ENCODE measurements at regions not wholly inside any gene's neighbourhood (a gene's known extent, or its start where the extent isn't known, plus 50 kb on each side); places are given as distances from the start of the nearest gene placed in this dataset.

GRCh38 chrX:107396235-107396634, 53.2 kb upstream of the FRMPD3 start:
- Histone ChIP-seq H3K4me3 (ENCODE audit: low read length) (no peak overlapping the region), H3K27ac (ENCODE audit: low read length) (no peak overlapping the region), H2AFZ (ENCODE audit: low read length) (no peak overlapping the region), H3F3A (ENCODE audit: low read length, unreplicated experiment) (no peaks in the 10 kb centered on the region), H3K9me2 (replicated peaks; ENCODE audit: low read length) (no peaks in the 10 kb centered on the region), H3K27me3 (ENCODE audit: low read length) (no peaks in the 10 kb centered on the region), H3K9me3 (ENCODE audit: low read length) (no peaks in the 10 kb centered on the region), H3K9ac (ENCODE audit: low read length) (no peak overlapping the region), H3K36me3 (ENCODE audit: low read depth, low read length) (no peaks in the 10 kb centered on the region), H3K79me2 (ENCODE audit: low read length) (no peaks in the 10 kb centered on the region), H4K20me1 (ENCODE audit: low read length) (no peaks in the 10 kb centered on the region), H3K4me2 (ENCODE audit: low read length) (no peak overlapping the region), H3K4me1 (ENCODE audit: insufficient read depth, low read length) (no peaks in the 10 kb centered on the region)
- no peak for TF ChIP-seq EZH2 (IDR thresholded peaks at IDR 0.05; ENCODE audit: low read length, unreplicated experiment)
- no peak for TF ChIP-seq EZH2phosphoT487 (IDR thresholded peaks at IDR 0.05; ENCODE audit: borderline replicate concordance, low read length)
- CTCF ChIA-PET: no interaction called here
- DNase-seq (no peak), ATAC-seq (no peak)
- POLR2A ChIA-PET (ENCODE audit: unreplicated experiment): no interaction called here
- BruUV-seq (replicated peaks): no TSS peak
- intact Hi-C loops (cut with micrococcal nuclease): no loop called here

GRCh38 chrX:107396783-107397182, 52.7 kb upstream of the FRMPD3 start:
- DNase-seq: no peak
- no TSS peak for BruUV-seq (replicated peaks)
- Histone ChIP-seq H3K27me3 (ENCODE audit: low read length) (no peaks in the 10 kb centered on the region), H3K4me3 (ENCODE audit: low read length) (no peak overlapping the region), H3K4me1 (ENCODE audit: insufficient read depth, low read length) (no peaks in the 10 kb centered on the region), H3K36me3 (ENCODE audit: low read depth, low read length) (no peaks in the 10 kb centered on the region), H4K20me1 (ENCODE audit: low read length) (no peaks in the 10 kb centered on the region), H3K79me2 (ENCODE audit: low read length) (no peaks in the 10 kb centered on the region), H3F3A (ENCODE audit: low read length, unreplicated experiment) (no peaks in the 10 kb centered on the region), H3K9me2 (replicated peaks; ENCODE audit: low read length) (no peaks in the 10 kb centered on the region), H3K9me3 (ENCODE audit: low read length) (no peaks in the 10 kb centered on the region), H3K9ac (ENCODE audit: low read length) (no peak overlapping the region), H3K27ac (ENCODE audit: low read length) (no peak overlapping the region), H2AFZ (ENCODE audit: low read length) (no peak overlapping the region), H3K4me2 (ENCODE audit: low read length) (no peak overlapping the region)
- POLR2A ChIA-PET (ENCODE audit: unreplicated experiment): no interaction called here
- no peak for ATAC-seq
- CTCF ChIA-PET: no interaction called here
- intact Hi-C loops (cut with micrococcal nuclease): no loop called here
- TF ChIP-seq CTCF (conservative IDR thresholded peaks at IDR 0.05; ENCODE audit: low read depth, low read length): no peak
- no peak for TF ChIP-seq EZH2phosphoT487 (IDR thresholded peaks at IDR 0.05; ENCODE audit: borderline replicate concordance, low read length)
- TF ChIP-seq EZH2 (IDR thresholded peaks at IDR 0.05; ENCODE audit: low read length, unreplicated experiment): no peak

GRCh38 chrX:107398115-107398514, 51.3 kb upstream of the FRMPD3 start:
- ATAC-seq: no peak
- Histone ChIP-seq H3F3A (ENCODE audit: low read length, unreplicated experiment) (no peaks in the 10 kb centered on the region), H3K4me2 (ENCODE audit: low read length) (no peak overlapping the region), H4K20me1 (ENCODE audit: low read length) (no peaks in the 10 kb centered on the region), H3K9me2 (replicated peaks; ENCODE audit: low read length) (no peaks in the 10 kb centered on the region), H3K27me3 (ENCODE audit: low read length) (no peaks in the 10 kb centered on the region), H3K27ac (ENCODE audit: low read length) (no peak overlapping the region), H3K9me3 (ENCODE audit: low read length) (no peaks in the 10 kb centered on the region), H3K4me1 (ENCODE audit: insufficient read depth, low read length) (no peaks in the 10 kb centered on the region), H2AFZ (ENCODE audit: low read length) (no peak overlapping the region), H3K9ac (ENCODE audit: low read length) (no peak overlapping the region), H3K36me3 (ENCODE audit: low read depth, low read length) (no peaks in the 10 kb centered on the region), H3K4me3 (ENCODE audit: low read length) (no peak overlapping the region), H3K79me2 (ENCODE audit: low read length) (no peaks in the 10 kb centered on the region)
- BruUV-seq (replicated peaks): no TSS peak
- TF ChIP-seq CTCF (conservative IDR thresholded peaks at IDR 0.05; ENCODE audit: low read depth, low read length) (no peak), EZH2 (IDR thresholded peaks at IDR 0.05; ENCODE audit: low read length, unreplicated experiment) (no peak), EZH2phosphoT487 (IDR thresholded peaks at IDR 0.05; ENCODE audit: borderline replicate concordance, low read length) (no peak)
- POLR2A ChIA-PET (ENCODE audit: unreplicated experiment): no interaction called here
- no peak for DNase-seq
- intact Hi-C loops (cut with micrococcal nuclease): no loop called here
- CTCF ChIA-PET: no interaction called here
